ENCODE measurements at regions not wholly inside any gene's neighbourhood (a gene's known extent, or its start where the extent isn't known, plus 50 kb on each side); places are given as distances from the start of the nearest gene placed in this dataset.

DNA sequence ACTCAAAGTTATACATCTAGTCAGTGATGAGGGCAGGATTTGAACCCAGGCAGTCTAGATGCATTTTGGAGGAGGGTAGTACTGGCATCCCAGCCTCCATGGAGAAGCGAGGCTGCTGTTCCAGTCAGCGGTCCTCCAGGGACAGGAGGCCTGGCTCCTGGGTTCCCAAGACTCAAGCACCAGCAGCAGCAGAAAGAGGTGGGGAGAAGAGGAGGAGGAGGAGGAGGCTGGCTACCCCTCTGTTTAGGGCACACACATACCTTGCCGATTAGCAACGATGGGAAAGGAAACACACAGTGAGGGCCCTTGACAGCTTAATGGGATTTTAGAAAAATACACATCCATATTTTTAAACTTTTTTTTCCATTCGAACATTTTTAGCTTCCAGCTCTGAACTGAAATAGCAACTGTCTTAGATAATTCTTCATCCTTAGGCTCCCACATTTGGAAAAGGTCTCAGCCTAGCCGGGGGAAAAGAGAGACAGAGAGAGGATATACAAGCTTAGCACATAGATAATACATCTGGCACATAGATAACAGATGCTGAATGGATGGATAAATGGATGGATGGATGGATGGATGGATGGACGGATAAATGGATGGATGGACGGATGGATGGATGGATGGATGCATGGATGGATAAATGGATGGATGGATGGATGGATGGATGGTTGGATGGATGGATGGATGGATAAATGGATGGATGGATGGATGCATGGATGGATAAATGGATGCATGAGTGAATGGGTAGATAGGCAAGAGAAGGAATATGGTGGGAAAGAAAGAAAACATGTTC lies 87.9 kb downstream of the LBH start:
- TF ChIP-seq, protein P1, sequence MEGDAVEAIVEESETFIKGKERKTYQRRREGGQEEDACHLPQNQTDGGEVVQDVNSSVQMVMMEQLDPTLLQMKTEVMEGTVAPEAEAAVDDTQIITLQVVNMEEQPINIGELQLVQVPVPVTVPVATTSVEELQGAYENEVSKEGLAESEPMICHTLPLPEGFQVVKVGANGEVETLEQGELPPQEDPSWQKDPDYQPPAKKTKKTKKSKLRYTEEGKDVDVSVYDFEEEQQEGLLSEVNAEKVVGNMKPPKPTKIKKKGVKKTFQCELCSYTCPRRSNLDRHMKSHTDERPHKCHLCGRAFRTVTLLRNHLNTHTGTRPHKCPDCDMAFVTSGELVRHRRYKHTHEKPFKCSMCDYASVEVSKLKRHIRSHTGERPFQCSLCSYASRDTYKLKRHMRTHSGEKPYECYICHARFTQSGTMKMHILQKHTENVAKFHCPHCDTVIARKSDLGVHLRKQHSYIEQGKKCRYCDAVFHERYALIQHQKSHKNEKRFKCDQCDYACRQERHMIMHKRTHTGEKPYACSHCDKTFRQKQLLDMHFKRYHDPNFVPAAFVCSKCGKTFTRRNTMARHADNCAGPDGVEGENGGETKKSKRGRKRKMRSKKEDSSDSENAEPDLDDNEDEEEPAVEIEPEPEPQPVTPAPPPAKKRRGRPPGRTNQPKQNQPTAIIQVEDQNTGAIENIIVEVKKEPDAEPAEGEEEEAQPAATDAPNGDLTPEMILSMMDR (IDR thresholded peaks at IDR 0.05; ENCODE audit: control insufficient read depth, extremely low read depth, insufficient read depth) = no peak
- DNase-seq (ENCODE audit: low read depth) = no peak
- H3K4me3 ChIP-seq (ENCODE audit: low read depth, low read length) = no peak overlapping the region

DNA sequence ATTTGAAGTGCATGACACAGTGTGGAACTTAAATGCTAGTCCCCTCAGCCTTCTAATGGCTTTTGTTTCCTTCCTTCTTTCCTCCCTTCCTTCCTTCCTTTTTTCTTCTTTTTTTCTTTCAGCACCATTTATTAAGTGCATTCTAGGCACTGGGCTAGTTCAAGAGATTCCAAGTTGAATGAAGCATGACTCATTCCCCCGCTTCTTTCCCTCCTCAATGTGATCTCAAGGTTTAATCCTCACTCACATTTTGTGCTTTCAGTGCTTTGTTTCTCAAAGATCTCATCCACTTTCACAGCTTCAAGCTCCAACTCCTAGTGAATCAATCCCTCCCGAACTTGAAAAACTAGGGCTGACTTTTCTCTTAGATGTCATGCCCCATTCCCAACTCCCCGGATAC lies 90.1 kb downstream of the LBH start:
- no peak for DNase-seq (ENCODE audit: low read depth)
- H3K4me3 ChIP-seq (ENCODE audit: low read depth, low read length) = no peak overlapping the region
- TF ChIP-seq, protein P1 (IDR thresholded peaks at IDR 0.05; ENCODE audit: control insufficient read depth, extremely low read depth, insufficient read depth) = no peak

DNA sequence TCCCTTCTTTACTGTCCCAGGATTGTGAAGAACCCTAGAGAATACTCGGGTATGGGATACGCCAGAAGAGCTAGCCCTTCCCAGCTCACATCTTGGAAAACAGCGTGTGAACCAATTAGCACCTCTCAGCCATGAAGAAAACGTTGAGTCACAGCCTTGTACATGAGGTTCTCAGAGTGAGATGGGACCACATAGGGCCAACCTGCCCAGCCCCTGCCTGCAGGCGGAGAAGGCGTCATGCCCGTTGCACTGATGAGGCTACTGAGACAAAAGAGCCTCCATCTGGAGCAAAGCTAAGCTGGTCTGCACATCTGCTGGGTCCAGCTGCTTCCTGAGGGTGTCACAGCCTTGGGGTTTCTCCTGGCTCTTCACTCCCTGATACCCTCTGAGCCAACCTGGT lies 92.2 kb downstream of the LBH start:
- no peak overlapping the region for H3K4me3 ChIP-seq (ENCODE audit: low read depth, low read length)
- TF ChIP-seq, protein P1 (IDR thresholded peaks at IDR 0.05; ENCODE audit: control insufficient read depth, extremely low read depth, insufficient read depth) = no peak
- DNase-seq (ENCODE audit: low read depth) = no peak

DNA sequence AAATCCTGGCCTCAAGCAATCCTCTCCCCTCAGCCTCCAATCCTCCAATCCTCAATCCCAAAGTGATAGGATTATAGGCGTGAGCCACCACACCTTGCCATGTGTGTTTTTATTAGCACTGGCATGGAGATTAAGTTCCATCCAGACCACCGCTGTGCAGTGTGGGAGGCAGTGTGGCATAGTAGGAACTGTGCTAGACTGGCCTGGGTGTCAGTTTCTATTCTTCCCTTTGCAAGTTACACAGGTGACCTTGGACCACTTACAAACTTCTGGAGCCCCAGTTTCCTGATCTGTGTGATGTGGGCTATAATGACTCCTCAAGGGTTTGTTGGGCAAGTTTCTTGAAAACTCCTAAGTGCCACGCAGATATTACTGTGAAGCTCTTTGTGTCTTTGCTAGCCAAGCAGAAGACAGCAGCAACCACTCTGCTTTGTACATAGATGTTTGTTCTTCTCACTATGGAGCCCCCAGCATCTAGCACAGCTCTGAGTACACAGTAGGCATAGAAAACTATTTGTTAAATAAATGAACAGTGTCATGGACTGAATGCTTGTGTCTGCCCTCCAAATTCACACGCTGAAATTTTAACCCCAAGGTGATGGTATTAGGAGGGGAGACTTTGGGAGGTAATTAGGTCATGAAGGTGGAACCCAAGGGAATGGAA lies 93.0 kb downstream of the LBH start:
- no peak for DNase-seq (ENCODE audit: low read depth)
- H3K4me3 ChIP-seq (ENCODE audit: low read depth, low read length) = no peak overlapping the region
- TF ChIP-seq, protein P1 (IDR thresholded peaks at IDR 0.05; ENCODE audit: control insufficient read depth, extremely low read depth, insufficient read depth) = no peak

DNA sequence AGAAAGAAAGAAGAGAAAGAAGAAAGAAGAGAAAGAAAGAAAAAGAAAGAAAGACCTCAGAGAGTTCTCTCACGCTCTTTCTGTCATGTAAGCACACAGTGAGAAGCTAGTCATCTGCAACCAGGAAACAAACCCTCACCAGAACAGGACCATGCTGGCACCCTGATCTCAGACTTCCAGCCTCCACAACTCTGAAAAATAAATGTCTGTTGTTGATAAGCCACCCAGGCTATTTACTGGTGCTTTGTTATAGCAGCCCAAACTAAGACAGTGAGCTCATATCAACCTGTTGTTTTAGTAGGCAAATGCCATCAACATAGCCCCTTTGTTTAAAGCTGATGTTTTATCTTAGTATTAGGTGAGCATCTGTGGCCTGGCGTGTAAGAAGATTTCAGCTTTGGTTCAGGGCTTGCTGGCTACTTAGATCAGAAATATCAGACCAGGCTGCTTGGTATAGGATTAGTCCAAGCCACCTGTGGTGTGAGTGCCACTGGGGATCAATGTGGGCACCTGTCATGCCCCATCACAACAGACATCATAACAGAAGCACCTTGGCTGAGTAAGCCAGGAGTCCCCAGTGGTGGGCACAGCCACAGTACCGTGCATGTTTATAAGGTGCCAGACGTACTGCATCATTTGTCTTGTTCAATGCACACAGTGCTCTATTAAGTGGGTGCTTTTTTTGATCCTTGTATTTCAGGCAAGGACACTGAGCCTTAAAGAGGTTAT lies 94.4 kb downstream of the LBH start:
- no peak overlapping the region for H3K4me3 ChIP-seq (ENCODE audit: low read depth, low read length)
- no peak for DNase-seq (ENCODE audit: low read depth)
- TF ChIP-seq, protein P1 (IDR thresholded peaks at IDR 0.05; ENCODE audit: control insufficient read depth, extremely low read depth, insufficient read depth) = no peak

DNA sequence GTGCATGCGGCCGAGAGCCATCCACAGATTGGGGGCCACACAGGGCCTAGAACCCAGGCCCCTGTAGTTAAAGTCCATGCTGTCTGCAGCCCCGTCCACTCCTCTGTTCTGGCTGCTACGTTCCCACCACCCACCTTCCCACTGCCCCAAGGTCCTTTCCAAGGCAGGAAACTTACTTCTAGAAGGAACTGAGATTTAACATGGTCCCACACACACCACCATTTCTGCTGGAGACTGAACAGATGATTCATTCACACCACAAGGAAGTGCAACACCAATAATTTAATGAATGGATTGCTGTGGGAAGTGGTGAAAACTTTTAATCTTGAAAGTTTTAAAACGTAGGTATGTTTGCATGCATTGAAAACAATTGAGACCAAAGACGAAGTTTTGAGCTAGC lies 95.2 kb downstream of the LBH start:
- DNase-seq (ENCODE audit: low read depth) = no peak
- H3K4me3 ChIP-seq (ENCODE audit: low read depth, low read length) = no peak overlapping the region
- TF ChIP-seq, protein P1 (IDR thresholded peaks at IDR 0.05; ENCODE audit: control insufficient read depth, extremely low read depth, insufficient read depth) = no peak
